ENCODE measurements at regions not wholly inside any gene's neighbourhood (a gene's known extent, or its start where the extent isn't known, plus 50 kb on each side); places are given as distances from the start of the nearest gene placed in this dataset.

GRCh38 chr9:75432888-75433287, 344.6 kb downstream of the OSTF1 start:
- H3K4me1 ChIP-seq (ENCODE audit: insufficient read depth): no peaks in the 10 kb centered on the region
- TF ChIP-seq POLR2AphosphoS5 (IDR thresholded peaks at IDR 0.05; ENCODE audit: low read depth): no peak
- TF ChIP-seq STAT1 (IDR thresholded peaks at IDR 0.05; ENCODE audit: unreplicated experiment): no peak
- no peak for TF ChIP-seq EZH2 (IDR thresholded peaks at IDR 0.05; ENCODE audit: low read depth, unreplicated experiment)
- TF ChIP-seq ZNF114 (CRISPR knock-in tag; IDR thresholded peaks at IDR 0.05): no peak
- TF ChIP-seq ETS1 (IDR thresholded peaks at IDR 0.05): no peak
- TF ChIP-seq CTCF (conservative IDR thresholded peaks at IDR 0.05; ENCODE audit: low read depth in 2 of 2): no peak
- TF ChIP-seq ZNF462 (CRISPR knock-in tag; IDR thresholded peaks at IDR 0.05): no peak
- TF ChIP-seq CREB1 (CRISPR knock-in tag; IDR thresholded peaks at IDR 0.05; ENCODE audit: low read depth): no peak
- no peak for TF ChIP-seq JUNB (IDR thresholded peaks at IDR 0.05; ENCODE audit: unreplicated experiment)
- TF ChIP-seq NANOG (IDR thresholded peaks at IDR 0.05; ENCODE audit: borderline replicate concordance): no peak
- TF ChIP-seq ZNF331 (CRISPR knock-in tag; IDR thresholded peaks at IDR 0.05; ENCODE audit: low read depth): no peak
- no peak for TF ChIP-seq REST (IDR thresholded peaks at IDR 0.05; ENCODE audit: unreplicated experiment)
- no peak for TF ChIP-seq EZH2phosphoT487 (IDR thresholded peaks at IDR 0.05; ENCODE audit: unreplicated experiment)
- Mint-ChIP-seq H3K9me3 (no peaks in the 10 kb centered on the region; the same call in 2 of the 3 replicates), H3K27me3 (ENCODE audit: insufficient read depth, low read depth, poor library complexity) (peaks cover 5% of the 10 kb centered on the region), H3K27ac (no peak overlapping the region), H3K4me1 (no peaks in the 10 kb centered on the region), H3K36me3 (ENCODE audit: low read depth) (no peaks in the 10 kb centered on the region), H3K4me3 (no peak overlapping the region)
- ATAC-seq (no peak), DNase-seq (ENCODE audit: low spot score) (no peak)
- no peaks in the 10 kb centered on the region for H3K79me2 ChIP-seq (replicated peaks; ENCODE audit: insufficient read depth)
- no peak overlapping the region for H2AFZ ChIP-seq
- H3K4me2 ChIP-seq: no peak overlapping the region
- no peaks in the 10 kb centered on the region for H3K27me3 ChIP-seq (ENCODE audit: insufficient read depth)
- H3K27ac ChIP-seq (ENCODE audit: low read depth): no peak overlapping the region
- no peaks in the 10 kb centered on the region for H3F3A ChIP-seq (replicated peaks; ENCODE audit: low read depth)
- no peaks in the 10 kb centered on the region for H4K20me1 ChIP-seq (replicated peaks; ENCODE audit: insufficient read depth)
- H3K36me3 ChIP-seq (ENCODE audit: insufficient read depth): no peaks in the 10 kb centered on the region
- no peak overlapping the region for H3K4me3 ChIP-seq
- peaks cover 39% of the 10 kb centered on the region for H3K9me2 ChIP-seq (ENCODE audit: insufficient read depth)
